ENCODE measurements at regions not wholly inside any gene's neighbourhood (a gene's known extent, or its start where the extent isn't known, plus 50 kb on each side); places are given as distances from the start of the nearest gene placed in this dataset.

- CTCF ChIA-PET, result interaction anchor here (1.2 to 3.0 kb wide), 9 partner anchors 105 to 618 kb away, joined by 3 to 16 read pairs (median 4); no protein-coding TSS in a partner anchor
- TF ChIP-seq CHD2 (IDR thresholded peaks at IDR 0.05; ENCODE audit: low read length, partially characterized antibody), result peak; percentile 39
- peak; percentile 53; the same call in 1 of the 2 replicates for TF ChIP-seq RCOR1 (IDR thresholded peaks at IDR 0.05; ENCODE audit: low read length)
- peak; percentile 81 for TF ChIP-seq GATA2 (CRISPR knock-in tag; IDR thresholded peaks at IDR 0.05)
- peak in 1 of 2 experiments; percentile 92; a peak in 2 of 4 replicates for TF ChIP-seq EP300 (IDR thresholded peaks at IDR 0.05; ENCODE audit: borderline replicate concordance in 1 of 2, low read depth in 1 of 2, low read length in 1 of 2)
- TF ChIP-seq, protein P1, sequence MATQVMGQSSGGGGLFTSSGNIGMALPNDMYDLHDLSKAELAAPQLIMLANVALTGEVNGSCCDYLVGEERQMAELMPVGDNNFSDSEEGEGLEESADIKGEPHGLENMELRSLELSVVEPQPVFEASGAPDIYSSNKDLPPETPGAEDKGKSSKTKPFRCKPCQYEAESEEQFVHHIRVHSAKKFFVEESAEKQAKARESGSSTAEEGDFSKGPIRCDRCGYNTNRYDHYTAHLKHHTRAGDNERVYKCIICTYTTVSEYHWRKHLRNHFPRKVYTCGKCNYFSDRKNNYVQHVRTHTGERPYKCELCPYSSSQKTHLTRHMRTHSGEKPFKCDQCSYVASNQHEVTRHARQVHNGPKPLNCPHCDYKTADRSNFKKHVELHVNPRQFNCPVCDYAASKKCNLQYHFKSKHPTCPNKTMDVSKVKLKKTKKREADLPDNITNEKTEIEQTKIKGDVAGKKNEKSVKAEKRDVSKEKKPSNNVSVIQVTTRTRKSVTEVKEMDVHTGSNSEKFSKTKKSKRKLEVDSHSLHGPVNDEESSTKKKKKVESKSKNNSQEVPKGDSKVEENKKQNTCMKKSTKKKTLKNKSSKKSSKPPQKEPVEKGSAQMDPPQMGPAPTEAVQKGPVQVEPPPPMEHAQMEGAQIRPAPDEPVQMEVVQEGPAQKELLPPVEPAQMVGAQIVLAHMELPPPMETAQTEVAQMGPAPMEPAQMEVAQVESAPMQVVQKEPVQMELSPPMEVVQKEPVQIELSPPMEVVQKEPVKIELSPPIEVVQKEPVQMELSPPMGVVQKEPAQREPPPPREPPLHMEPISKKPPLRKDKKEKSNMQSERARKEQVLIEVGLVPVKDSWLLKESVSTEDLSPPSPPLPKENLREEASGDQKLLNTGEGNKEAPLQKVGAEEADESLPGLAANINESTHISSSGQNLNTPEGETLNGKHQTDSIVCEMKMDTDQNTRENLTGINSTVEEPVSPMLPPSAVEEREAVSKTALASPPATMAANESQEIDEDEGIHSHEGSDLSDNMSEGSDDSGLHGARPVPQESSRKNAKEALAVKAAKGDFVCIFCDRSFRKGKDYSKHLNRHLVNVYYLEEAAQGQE (IDR thresholded peaks at IDR 0.05; ENCODE audit: low read depth, low read length), result no peak
- no peak for TF ChIP-seq RFX5 (IDR thresholded peaks at IDR 0.05; ENCODE audit: low read length)
- TF ChIP-seq IRF3 (IDR thresholded peaks at IDR 0.05; ENCODE audit: low read depth, low read length), result no peak
- POLR2A ChIA-PET, result interaction anchor here (0.6 to 2.0 kb wide), 21 partner anchors 64 to 596 kb away, joined by 3 to 20 read pairs (median 6); partner anchors contain the start of gene RTL1
Observed at GRCh38 chr14:101010835-101011234, 107.3 kb upstream of the RTL1 start.

GRCh38 chr14:101017209-101017608 lies 113.7 kb upstream of the RTL1 start:
- CTCF ChIA-PET, result no interaction called here
- Histone ChIP-seq H3K9me2 (no peaks in the 10 kb centered on the region), H3K4me1 (ENCODE audit: control insufficient read depth in 1 of 2, insufficient read depth in 2 of 2, low read depth in 1 of 2, low read length in 1 of 2) (no peaks in the 10 kb centered on the region), H3K4me2 (no peak overlapping the region), H4K20me1 (ENCODE audit: insufficient read depth) (no peaks in the 10 kb centered on the region), H3K36me3 (replicated peaks in 1 of 2; ENCODE audit: control insufficient read depth in 1 of 2, insufficient read depth in 2 of 2, low read length in 1 of 2) (no peaks in the 10 kb centered on the region), H3F3A (replicated peaks; ENCODE audit: insufficient read depth) (peaks cover 3% of the 10 kb centered on the region), H3K79me2 (ENCODE audit: insufficient read depth) (no peaks in the 10 kb centered on the region), H3K27ac (ENCODE audit: low read depth in 2 of 2, low read length in 1 of 2) (no peak overlapping the region), H3K27me3 (ENCODE audit: insufficient read depth) (no peaks in the 10 kb centered on the region), H3K4me3 (ENCODE audit: low read depth in 2 of 2, low read length in 1 of 2) (no peak overlapping the region), H3K9me3 (0 out of 2 replicates have a peak, but pooled peaks cover 4% of the 10 kb centered on the region), H3K9ac (no peak overlapping the region), H2AFZ (ENCODE audit: low read depth) (no peak overlapping the region)
- POLR2A ChIA-PET, result no interaction called here
- no peak for DNase-seq
- TF ChIP-seq, protein P1 (IDR thresholded peaks at IDR 0.05; ENCODE audit: low read depth, low read length), result no peak
- no peak for TF ChIP-seq TCF12 (IDR thresholded peaks at IDR 0.05)
- no peak for TF ChIP-seq CTCF (IDR thresholded peaks at IDR 0.05)
- TF ChIP-seq, protein P2, sequence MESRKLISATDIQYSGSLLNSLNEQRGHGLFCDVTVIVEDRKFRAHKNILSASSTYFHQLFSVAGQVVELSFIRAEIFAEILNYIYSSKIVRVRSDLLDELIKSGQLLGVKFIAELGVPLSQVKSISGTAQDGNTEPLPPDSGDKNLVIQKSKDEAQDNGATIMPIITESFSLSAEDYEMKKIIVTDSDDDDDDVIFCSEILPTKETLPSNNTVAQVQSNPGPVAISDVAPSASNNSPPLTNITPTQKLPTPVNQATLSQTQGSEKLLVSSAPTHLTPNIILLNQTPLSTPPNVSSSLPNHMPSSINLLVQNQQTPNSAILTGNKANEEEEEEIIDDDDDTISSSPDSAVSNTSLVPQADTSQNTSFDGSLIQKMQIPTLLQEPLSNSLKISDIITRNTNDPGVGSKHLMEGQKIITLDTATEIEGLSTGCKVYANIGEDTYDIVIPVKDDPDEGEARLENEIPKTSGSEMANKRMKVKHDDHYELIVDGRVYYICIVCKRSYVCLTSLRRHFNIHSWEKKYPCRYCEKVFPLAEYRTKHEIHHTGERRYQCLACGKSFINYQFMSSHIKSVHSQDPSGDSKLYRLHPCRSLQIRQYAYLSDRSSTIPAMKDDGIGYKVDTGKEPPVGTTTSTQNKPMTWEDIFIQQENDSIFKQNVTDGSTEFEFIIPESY (IDR thresholded peaks at IDR 0.05; ENCODE audit: borderline replicate concordance, low read depth), result no peak
- TF ChIP-seq GABPA (IDR thresholded peaks at IDR 0.05; ENCODE audit: low read depth), result no peak
- TF ChIP-seq FOSL2 (IDR thresholded peaks at IDR 0.05; ENCODE audit: borderline replicate concordance, low read depth), result no peak
- TF ChIP-seq EP300 (IDR thresholded peaks at IDR 0.05; ENCODE audit: borderline replicate concordance in 1 of 2, low read depth in 1 of 2, low read length in 1 of 2), result no peak
- TF ChIP-seq EZH2phosphoT487 (IDR thresholded peaks at IDR 0.05; ENCODE audit: borderline replicate concordance, low read depth), result no peak
- WGBS (ENCODE audit: low lambda C conversion rate), result 65% methylated on average over 1 of the region's 1 CpG

More at GRCh38 chr14:101010835-101011234, 107.3 kb upstream of the RTL1 start:
- no peak overlapping the region for H3K4me3 ChIP-seq (ENCODE audit: low read depth in 2 of 2, low read length in 1 of 2)
- peaks cover under 1% of the 10 kb centered on the region for H3F3A ChIP-seq (replicated peaks; ENCODE audit: insufficient read depth)
- no peaks in the 10 kb centered on the region for H3K27me3 ChIP-seq (ENCODE audit: insufficient read depth)
- H3K9me2 ChIP-seq, result no peaks in the 10 kb centered on the region
- no peaks in the 10 kb centered on the region for H3K36me3 ChIP-seq (replicated peaks in 1 of 2; ENCODE audit: control insufficient read depth in 1 of 2, insufficient read depth in 2 of 2, low read length in 1 of 2)
- no peaks in the 10 kb centered on the region for H3K79me2 ChIP-seq (ENCODE audit: insufficient read depth)
- H3K9me3 ChIP-seq, result 0 out of 2 replicates have a peak, but pooled peaks cover 4% of the 10 kb centered on the region
- no peak overlapping the region for H3K9ac ChIP-seq
- H3K4me1 ChIP-seq (ENCODE audit: control insufficient read depth in 1 of 2, insufficient read depth in 2 of 2, low read depth in 1 of 2, low read length in 1 of 2), result peaks cover 0 to 44% of the 10 kb centered on the region in 2 experiments; a peak in 2 of 4 replicates
- H2AFZ ChIP-seq (ENCODE audit: low read depth), result no peak overlapping the region
- peak; percentile 66 for DNase-seq
- 29% methylated on average over 2 of the region's 2 CpGs for WGBS (ENCODE audit: low lambda C conversion rate)
- H3K4me2 ChIP-seq, result no peak overlapping the region
- no peaks in the 10 kb centered on the region for H4K20me1 ChIP-seq (ENCODE audit: insufficient read depth)
- peak overlapping the region in 1 of 2 experiments; percentile 100; a peak in 2 of 4 replicates for H3K27ac ChIP-seq (ENCODE audit: low read depth in 2 of 2, low read length in 1 of 2)

Measured in SK-N-SH (cell line).